ENCODE measurements at regions not wholly inside any gene's neighbourhood (a gene's known extent, or its start where the extent isn't known, plus 50 kb on each side); places are given as distances from the start of the nearest gene placed in this dataset.

- Mint-ChIP-seq H3K4me3 (ENCODE audit: low read depth) (no peak overlapping the region), H3K27me3 (ENCODE audit: low read depth) (peaks cover 3% of the 10 kb centered on the region), H3K36me3 (ENCODE audit: low read depth) (no peaks in the 10 kb centered on the region)
Observed at GRCh38 chr5:82664732-82665131, 386.6 kb upstream of the RPS23 start.

DNA sequence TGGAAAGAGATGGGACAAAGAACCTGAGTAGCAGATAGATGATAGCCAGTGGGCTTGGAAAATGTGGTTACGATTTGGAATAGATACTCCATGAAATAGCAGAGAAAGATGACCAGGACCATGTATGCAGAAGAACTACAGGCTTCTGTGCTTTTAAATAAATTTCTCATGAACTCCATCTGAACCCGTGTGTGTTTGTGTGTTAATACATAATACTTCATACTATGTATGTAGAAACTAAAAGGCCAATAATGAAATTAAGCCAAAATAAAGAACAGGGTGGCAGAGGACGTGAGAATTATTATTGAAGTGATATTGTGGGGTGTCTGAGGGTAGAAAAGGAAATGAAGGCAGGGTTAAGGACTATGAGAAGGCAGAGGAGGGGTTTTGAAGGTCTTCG lies 385.1 kb upstream of the RPS23 start:
- Mint-ChIP-seq H3K4me3 (ENCODE audit: low read depth) (no peak overlapping the region), H3K36me3 (ENCODE audit: low read depth) (no peaks in the 10 kb centered on the region), H3K27me3 (ENCODE audit: low read depth) (peaks cover 3% of the 10 kb centered on the region), H3K27ac (no peak overlapping the region), H3K4me1 (ENCODE audit: low read depth) (peaks cover 6% of the 10 kb centered on the region), H3K9me3 (no peaks in the 10 kb centered on the region)
- intact Hi-C loops (cut with micrococcal nuclease) = no loop called here
- DNase-seq (ENCODE audit: low spot score) = no peak

More at GRCh38 chr5:82664732-82665131, 386.6 kb upstream of the RPS23 start:
- intact Hi-C loops (cut with micrococcal nuclease) = no loop called here
- H3K9me3 Mint-ChIP-seq = no peaks in the 10 kb centered on the region
- peaks cover 6% of the 10 kb centered on the region for H3K4me1 Mint-ChIP-seq (ENCODE audit: low read depth)
- no peak for DNase-seq (ENCODE audit: low spot score)
- no peak overlapping the region for H3K27ac Mint-ChIP-seq

DNA sequence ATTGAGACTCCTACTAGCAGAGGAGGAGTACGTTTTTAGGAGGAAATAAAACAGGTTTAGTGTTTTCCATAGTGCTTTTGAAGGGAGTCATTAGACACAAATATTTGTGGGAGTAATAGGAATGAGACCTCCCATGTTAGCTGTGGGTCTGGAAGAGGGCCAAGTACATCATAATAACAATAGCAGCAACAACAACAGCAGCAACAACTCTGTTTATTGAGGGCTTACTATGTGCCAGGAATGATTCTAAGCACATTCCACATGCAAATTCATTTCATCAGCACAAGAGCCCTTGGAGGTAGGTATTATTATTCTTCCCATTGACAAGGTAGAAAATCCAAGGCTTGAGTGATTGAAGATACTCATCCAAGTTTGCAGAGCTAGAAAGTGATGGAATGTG lies 384.2 kb upstream of the RPS23 start:
- intact Hi-C loops (cut with micrococcal nuclease) = no loop called here
- Mint-ChIP-seq H3K4me3 (ENCODE audit: low read depth) (no peak overlapping the region), H3K4me1 (ENCODE audit: low read depth) (peaks cover 9% of the 10 kb centered on the region), H3K27me3 (ENCODE audit: low read depth) (peaks cover 6% of the 10 kb centered on the region), H3K36me3 (ENCODE audit: low read depth) (no peaks in the 10 kb centered on the region), H3K27ac (no peak overlapping the region), H3K9me3 (no peaks in the 10 kb centered on the region)
- no peak for DNase-seq (ENCODE audit: low spot score)

DNA sequence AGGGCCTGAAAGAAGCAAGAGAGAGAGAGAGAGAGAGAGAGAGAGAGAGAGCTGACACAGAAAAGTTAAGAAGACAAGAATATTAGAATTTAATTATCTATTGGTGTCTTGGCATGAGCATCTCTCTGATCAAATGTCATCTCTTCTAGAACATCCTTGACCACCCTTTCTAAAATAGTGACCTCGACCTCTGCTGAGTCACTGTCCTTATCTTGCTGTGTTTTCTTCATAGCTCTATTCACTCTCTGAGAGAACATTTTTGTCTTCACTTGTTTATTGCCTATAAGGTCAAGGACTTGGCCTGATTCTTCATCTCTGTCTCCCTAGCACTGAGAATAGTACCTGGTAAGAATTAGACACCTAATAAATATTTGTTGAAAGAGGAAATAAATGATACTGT lies 383.8 kb upstream of the RPS23 start:
- H3K36me3 Mint-ChIP-seq (ENCODE audit: low read depth) = no peaks in the 10 kb centered on the region
- intact Hi-C loops (cut with micrococcal nuclease) = no loop called here
- H3K4me3 Mint-ChIP-seq (ENCODE audit: low read depth) = no peak overlapping the region
- H3K27me3 Mint-ChIP-seq (ENCODE audit: low read depth) = peaks cover 8% of the 10 kb centered on the region
- peaks cover 11% of the 10 kb centered on the region for H3K4me1 Mint-ChIP-seq (ENCODE audit: low read depth)
- no peak for DNase-seq (ENCODE audit: low spot score)
- H3K27ac Mint-ChIP-seq = no peak overlapping the region
- no peaks in the 10 kb centered on the region for H3K9me3 Mint-ChIP-seq

GRCh38 chr5:82661462-82661861 lies 383.3 kb upstream of the RPS23 start:
- no peaks in the 10 kb centered on the region for H3K9me3 Mint-ChIP-seq
- peaks cover 5% of the 10 kb centered on the region for H3K27me3 Mint-ChIP-seq (ENCODE audit: low read depth)
- DNase-seq (ENCODE audit: low spot score) = no peak
- no peaks in the 10 kb centered on the region for H3K36me3 Mint-ChIP-seq (ENCODE audit: low read depth)
- intact Hi-C loops (cut with micrococcal nuclease) = no loop called here
- no peak overlapping the region for H3K27ac Mint-ChIP-seq
- peaks cover 13% of the 10 kb centered on the region for H3K4me1 Mint-ChIP-seq (ENCODE audit: low read depth)
- H3K4me3 Mint-ChIP-seq (ENCODE audit: low read depth) = no peak overlapping the region

- Mint-ChIP-seq H3K27ac (no peak overlapping the region), H3K36me3 (ENCODE audit: low read depth) (no peaks in the 10 kb centered on the region), H3K4me1 (ENCODE audit: low read depth) (peaks cover 8% of the 10 kb centered on the region), H3K9me3 (no peaks in the 10 kb centered on the region), H3K27me3 (ENCODE audit: low read depth) (peaks cover 7% of the 10 kb centered on the region), H3K4me3 (ENCODE audit: low read depth) (no peak overlapping the region)
- no peak for DNase-seq (ENCODE audit: low spot score)
- intact Hi-C loops (cut with micrococcal nuclease) = no loop called here
Observed at GRCh38 chr5:82659115-82659514, 381.0 kb upstream of the RPS23 start.

DNA sequence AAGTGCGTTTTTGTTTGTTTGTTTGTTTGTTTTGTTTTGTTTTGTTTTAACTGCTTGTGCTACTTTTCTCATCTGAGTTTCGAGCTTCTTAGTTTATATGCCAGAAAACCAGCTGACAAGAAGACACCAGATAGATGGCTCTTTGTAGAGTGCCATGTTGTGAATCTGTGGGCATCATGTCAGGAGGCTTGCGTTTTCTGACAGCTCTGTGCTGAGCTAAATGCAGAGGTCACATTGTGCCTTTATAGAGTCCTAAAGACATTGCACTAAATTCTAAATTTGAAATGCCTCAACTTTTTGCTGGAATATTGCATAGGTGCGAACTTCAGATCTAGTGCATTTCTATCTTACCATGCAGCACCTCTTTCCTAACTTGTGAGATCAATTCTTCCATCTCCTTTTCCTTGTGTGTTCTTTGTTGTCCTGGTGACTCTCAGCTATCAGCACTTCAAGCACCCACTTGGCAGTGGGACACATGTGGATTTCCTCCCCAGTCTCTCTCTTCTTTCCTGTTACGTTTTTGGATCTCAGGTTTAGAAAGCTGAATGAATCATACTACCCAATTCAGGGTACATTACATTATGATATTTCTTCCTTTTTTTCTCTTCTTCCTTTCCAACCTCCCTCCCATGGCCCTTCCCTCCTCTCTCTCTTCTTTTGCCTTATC lies 379.0 kb upstream of the RPS23 start:
- Mint-ChIP-seq H3K27ac (no peak overlapping the region), H3K4me3 (ENCODE audit: low read depth) (no peak overlapping the region), H3K4me1 (ENCODE audit: low read depth) (peaks cover 8% of the 10 kb centered on the region), H3K36me3 (ENCODE audit: low read depth) (no peaks in the 10 kb centered on the region), H3K27me3 (ENCODE audit: low read depth) (peaks cover 14% of the 10 kb centered on the region), H3K9me3 (no peaks in the 10 kb centered on the region)
- no peak for DNase-seq (ENCODE audit: low spot score)
- intact Hi-C loops (cut with micrococcal nuclease) = no loop called here

DNA sequence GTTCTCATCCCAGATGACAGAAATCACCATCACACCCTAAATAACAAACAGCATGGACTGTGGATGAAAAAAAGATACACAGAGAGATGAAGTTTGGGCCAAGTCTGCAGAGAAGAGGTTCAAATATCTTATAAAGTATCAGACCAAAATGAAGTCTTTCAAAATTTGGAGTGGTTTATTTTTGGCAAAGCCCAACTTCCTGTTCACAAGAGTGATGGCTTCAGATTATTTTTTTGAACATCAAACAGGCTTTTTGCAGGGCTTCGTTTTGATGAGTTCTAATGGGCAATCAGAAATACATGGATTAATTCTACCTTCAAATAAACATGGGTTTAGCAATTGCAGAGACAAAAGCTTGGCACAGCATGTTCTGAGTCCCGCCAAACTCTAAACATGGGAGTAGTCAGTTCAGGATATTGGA lies 378.2 kb upstream of the RPS23 start:
- H3K36me3 Mint-ChIP-seq (ENCODE audit: low read depth) = no peaks in the 10 kb centered on the region
- intact Hi-C loops (cut with micrococcal nuclease) = no loop called here
- no peak for DNase-seq (ENCODE audit: low spot score)
- peaks cover 8% of the 10 kb centered on the region for H3K4me1 Mint-ChIP-seq (ENCODE audit: low read depth)
- no peak overlapping the region for H3K4me3 Mint-ChIP-seq (ENCODE audit: low read depth)
- H3K9me3 Mint-ChIP-seq = no peaks in the 10 kb centered on the region
- H3K27me3 Mint-ChIP-seq (ENCODE audit: low read depth) = peaks cover 14% of the 10 kb centered on the region
- H3K27ac Mint-ChIP-seq = no peak overlapping the region

DNA sequence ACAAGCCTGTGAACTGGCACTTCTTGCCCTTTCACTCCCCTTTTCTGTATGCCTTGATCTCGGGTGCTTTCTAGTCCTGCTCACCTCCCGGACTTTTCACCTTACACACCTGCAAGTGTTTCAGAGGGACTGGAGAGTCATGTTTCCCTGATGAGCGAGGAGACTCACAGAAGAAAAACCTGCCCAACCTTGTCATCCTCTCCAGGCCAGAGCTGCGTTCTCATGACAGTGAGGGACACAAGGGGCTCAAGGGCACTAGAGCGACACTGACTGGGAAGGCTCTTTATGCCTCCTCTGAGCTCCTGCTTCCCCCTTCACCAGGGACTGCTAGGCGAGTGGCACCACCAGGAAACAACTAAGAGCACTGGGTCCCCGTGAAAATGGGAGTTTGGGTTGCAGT lies 376.9 kb upstream of the RPS23 start:
- no peak for DNase-seq (ENCODE audit: low spot score)
- H3K36me3 Mint-ChIP-seq (ENCODE audit: low read depth) = no peaks in the 10 kb centered on the region
- peaks cover 8% of the 10 kb centered on the region for H3K4me1 Mint-ChIP-seq (ENCODE audit: low read depth)
- H3K4me3 Mint-ChIP-seq (ENCODE audit: low read depth) = no peak overlapping the region
- H3K27me3 Mint-ChIP-seq (ENCODE audit: low read depth) = peaks cover 14% of the 10 kb centered on the region
- no peaks in the 10 kb centered on the region for H3K9me3 Mint-ChIP-seq
- no peak overlapping the region for H3K27ac Mint-ChIP-seq
- intact Hi-C loops (cut with micrococcal nuclease) = no loop called here

DNA sequence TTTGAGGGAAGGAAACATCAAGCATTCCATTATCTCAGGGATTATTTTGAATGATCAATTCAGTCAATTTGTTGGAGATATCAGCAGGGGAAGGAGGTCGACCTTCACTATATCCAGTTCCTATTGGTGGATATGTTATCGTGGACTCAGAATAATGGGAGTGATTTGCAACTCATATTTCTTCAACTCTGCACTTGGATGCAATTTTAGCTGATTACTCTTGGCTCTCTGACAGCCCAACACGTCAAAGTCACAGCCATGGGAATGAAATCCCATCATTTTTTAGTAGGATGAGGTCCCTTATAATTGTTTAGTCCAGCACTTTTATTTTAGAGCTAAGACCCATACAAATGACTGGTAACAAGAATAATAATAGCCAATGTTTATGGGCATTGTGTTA lies 371.8 kb upstream of the RPS23 start:
- no peaks in the 10 kb centered on the region for H3K4me1 Mint-ChIP-seq (ENCODE audit: low read depth)
- no peak for DNase-seq (ENCODE audit: low spot score)
- no peaks in the 10 kb centered on the region for H3K36me3 Mint-ChIP-seq (ENCODE audit: low read depth)
- H3K9me3 Mint-ChIP-seq = no peaks in the 10 kb centered on the region
- intact Hi-C loops (cut with micrococcal nuclease) = no loop called here
- no peak overlapping the region for H3K27ac Mint-ChIP-seq
- peaks cover 19% of the 10 kb centered on the region for H3K27me3 Mint-ChIP-seq (ENCODE audit: low read depth)
- H3K4me3 Mint-ChIP-seq (ENCODE audit: low read depth) = no peak overlapping the region

- Mint-ChIP-seq H3K36me3 (ENCODE audit: low read depth) (no peaks in the 10 kb centered on the region), H3K27ac (no peak overlapping the region), H3K27me3 (ENCODE audit: low read depth) (peaks cover 15% of the 10 kb centered on the region), H3K9me3 (no peaks in the 10 kb centered on the region), H3K4me1 (ENCODE audit: low read depth) (peaks cover 4% of the 10 kb centered on the region), H3K4me3 (ENCODE audit: low read depth) (no peak overlapping the region)
- DNase-seq (ENCODE audit: low spot score) = no peak
- intact Hi-C loops (cut with micrococcal nuclease) = loop anchor here (5.0 kb wide), 2 partner anchors 833 to 918 kb away; no protein-coding TSS in a partner anchor
Observed at GRCh38 chr5:82644766-82645165, 366.6 kb upstream of the RPS23 start.

GRCh38 chr5:82644229-82644628 lies 366.1 kb upstream of the RPS23 start:
- Mint-ChIP-seq H3K27ac (no peak overlapping the region), H3K27me3 (ENCODE audit: low read depth) (peaks cover 12% of the 10 kb centered on the region), H3K4me3 (ENCODE audit: low read depth) (no peak overlapping the region), H3K9me3 (no peaks in the 10 kb centered on the region), H3K36me3 (ENCODE audit: low read depth) (no peaks in the 10 kb centered on the region), H3K4me1 (ENCODE audit: low read depth) (peaks cover 8% of the 10 kb centered on the region)
- DNase-seq (ENCODE audit: low spot score) = no peak
- intact Hi-C loops (cut with micrococcal nuclease) = loop anchor here (5.0 kb wide), 2 partner anchors 833 to 918 kb away; no protein-coding TSS in a partner anchor

GRCh38 chr5:82642313-82642712 lies 364.2 kb upstream of the RPS23 start:
- Mint-ChIP-seq H3K4me3 (ENCODE audit: low read depth) (no peak overlapping the region), H3K36me3 (ENCODE audit: low read depth) (no peaks in the 10 kb centered on the region), H3K9me3 (no peaks in the 10 kb centered on the region), H3K27ac (no peak overlapping the region), H3K4me1 (ENCODE audit: low read depth) (peaks cover 8% of the 10 kb centered on the region), H3K27me3 (ENCODE audit: low read depth) (peaks cover 6% of the 10 kb centered on the region)
- intact Hi-C loops (cut with micrococcal nuclease) = loop anchor here (5.0 kb wide), 2 partner anchors 835 to 920 kb away; no protein-coding TSS in a partner anchor
- no peak for DNase-seq (ENCODE audit: low spot score)
